Small intestine (tissue), 7 donors: ENCODE measurements at regions not wholly inside any gene's neighbourhood (a gene's known extent, or its start where the extent isn't known, plus 50 kb on each side); places are given as distances from the start of the nearest gene placed in this dataset.
A peak's percentile ranks its signal among the peaks of the same experiment; 100 is the strongest.

Source experiments
- DNase-seq, 2 donors: peaks; one replicate each; pipeline versions ENCODE4 v3.0.0 to v3.0.0-alpha.2; 2013
- FAIRE-seq: peaks from 2 replicates; lab custom pipeline; 2012; peaks lifted over from hg19 to GRCh38; lab: Jason Lieb, UNC
- H3K27ac ChIP-seq, 3 donors: one replicate each; pipeline ENCODE4 v1.5.1; 2013; ENCODE audit warnings: low read length in 2 of 3, mild to moderate bottlenecking in 2 of 3, control low read depth in 1 of 3, inconsistent platforms in 1 of 3, low read depth in 1 of 3, moderate library complexity in 1 of 3
- H3K27me3 ChIP-seq, 3 donors: one replicate each; pipeline ENCODE4 v1.6.1; 2013; ENCODE audit warnings: low read length in 3 of 3, inconsistent platforms in 1 of 3; ENCODE audit not compliant: control insufficient read depth in 3 of 3, insufficient read depth in 3 of 3
- H3K36me3 ChIP-seq, 3 donors: one replicate each; pipeline ENCODE4 v1.6.1; 2013; ENCODE audit warnings: low read length in 3 of 3, inconsistent platforms in 1 of 3, low read depth in 1 of 3, mild to moderate bottlenecking in 1 of 3, moderate library complexity in 1 of 3; ENCODE audit not compliant: control insufficient read depth in 3 of 3, insufficient read depth in 2 of 3
- H3K4me1 ChIP-seq, 3 donors: one replicate each; pipeline ENCODE4 v1.6.1; 2013; ENCODE audit warnings: low read length in 2 of 3, inconsistent platforms in 1 of 3, low read depth in 1 of 3, mild to moderate bottlenecking in 1 of 3, moderate library complexity in 1 of 3; ENCODE audit not compliant: control insufficient read depth in 3 of 3, insufficient read depth in 2 of 3
- H3K4me3 ChIP-seq, 3 donors: one replicate each; pipeline ENCODE4 v1.5.1; 2013; ENCODE audit warnings: low read length in 3 of 3, control low read depth in 1 of 3, inconsistent platforms in 1 of 3, low read depth in 1 of 3, mild to moderate bottlenecking in 1 of 3, moderate library complexity in 1 of 3
- H3K9me3 ChIP-seq, 2 donors: one replicate each; pipeline ENCODE4 v1.6.1; 2013; ENCODE audit warnings: low read depth in 1 of 2, low read length in 1 of 2; ENCODE audit not compliant: control insufficient read depth in 2 of 2, insufficient read depth in 1 of 2
- WGBS, 3 donors: extraction: QIAGEN DNeasy Blood & Tissue Kit; methylation state at CpG; one replicate each; pipeline ENCODE4 v1.1.7; 2013; 5-methylcytosine and 5-hydroxymethylcytosine counted together
- donor health status: healthy with polysubstance abuse.
- donor health status: control.
- donor health status: control.
- donor health status: Bipolar disorder and iron deficiency.
- donor health status: healthy.

DNA sequence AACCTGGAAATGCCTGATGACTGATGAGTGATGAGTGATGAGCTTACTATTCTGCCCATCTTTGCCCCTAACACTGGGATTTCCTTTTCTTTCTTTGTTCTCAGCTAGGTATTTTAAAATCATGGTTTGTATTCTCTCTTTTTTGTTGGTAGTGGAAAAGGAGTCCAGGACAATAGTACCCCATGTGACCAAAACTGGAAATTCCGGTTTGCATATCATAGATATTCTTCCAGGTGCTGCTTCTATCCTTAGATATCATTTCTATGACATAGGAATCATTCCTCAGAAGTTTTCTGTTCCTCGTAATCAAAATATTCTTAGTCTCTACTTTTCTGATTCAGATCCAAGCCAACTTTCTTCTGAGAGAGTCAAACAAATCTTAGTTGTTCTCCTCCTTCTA lies 320.5 kb upstream of the TET2 start:
- no peaks in the 10 kb centered on the region for H3K36me3 ChIP-seq
- 15 to 48% (median 28%) methylated on average over 2 of the region's 2 CpGs for WGBS, 3 donors
- FAIRE-seq (no peak), DNase-seq (no peak)
- no peaks in the 10 kb centered on the region for H3K4me1 ChIP-seq
- no peak overlapping the region for H3K27ac ChIP-seq
- no peak overlapping the region for H3K4me3 ChIP-seq
- H3K9me3 ChIP-seq: no peaks in the 10 kb centered on the region
- H3K27me3 ChIP-seq: no peaks in the 10 kb centered on the region

DNA sequence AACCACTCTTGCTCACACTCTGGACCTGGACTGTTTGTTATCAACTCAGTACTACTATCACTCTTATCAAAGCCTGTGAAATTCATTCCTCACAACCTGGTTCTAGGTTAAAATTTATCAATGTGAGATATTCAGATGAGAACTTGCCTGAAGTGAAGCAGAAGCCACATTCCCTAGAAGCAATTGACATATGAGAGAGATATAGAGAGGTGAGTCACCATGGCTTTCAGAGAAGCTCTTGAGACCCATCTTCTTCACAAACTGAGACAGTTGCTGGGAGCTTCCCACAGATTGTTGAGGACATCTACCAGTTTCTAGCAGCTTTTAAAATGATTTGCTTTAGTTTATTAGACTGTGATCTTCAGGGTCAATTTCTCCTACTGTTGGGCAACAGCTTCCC lies 316.9 kb upstream of the TET2 start:
- no peaks in the 10 kb centered on the region for H3K27me3 ChIP-seq
- H3K36me3 ChIP-seq: no peaks in the 10 kb centered on the region
- no peak for DNase-seq
- H3K9me3 ChIP-seq: no peaks in the 10 kb centered on the region
- no peaks in the 10 kb centered on the region for H3K4me1 ChIP-seq
- FAIRE-seq: no peak
- H3K4me3 ChIP-seq: no peak overlapping the region
- H3K27ac ChIP-seq: no peak overlapping the region

DNA sequence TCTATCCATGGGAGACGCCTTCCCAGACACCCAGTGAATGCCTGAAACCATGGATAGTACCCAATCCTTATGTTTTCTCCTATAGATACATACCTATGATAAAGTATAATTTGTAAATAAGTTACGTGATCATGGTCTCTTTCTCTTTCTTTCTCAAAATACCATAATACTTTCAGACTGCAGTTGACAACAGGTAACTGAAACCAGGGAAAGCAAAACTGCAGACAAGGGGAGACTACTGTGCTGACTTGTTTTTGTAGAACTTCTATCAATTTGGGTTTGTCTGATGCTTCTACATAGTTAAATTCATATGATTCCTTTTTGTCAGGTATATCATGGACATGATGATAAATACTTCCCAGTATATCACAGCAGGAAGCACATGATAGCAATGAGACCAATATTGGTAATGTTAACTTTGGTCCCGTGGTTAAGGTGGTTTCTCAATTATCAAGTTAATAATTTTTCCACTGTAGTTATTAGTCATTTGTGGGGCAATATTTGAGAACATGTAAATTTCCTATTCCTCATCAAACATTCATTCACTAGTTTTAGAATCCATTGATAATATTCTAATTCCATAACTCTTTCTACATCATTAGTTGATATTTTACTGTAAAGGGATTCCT lies 298.0 kb upstream of the TET2 start:
- FAIRE-seq: no peak
- Histone ChIP-seq H3K27me3 (no peaks in the 10 kb centered on the region), H3K27ac (no peak overlapping the region), H3K36me3 (no peaks in the 10 kb centered on the region), H3K4me1 (no peaks in the 10 kb centered on the region), H3K9me3 (no peaks in the 10 kb centered on the region), H3K4me3 (no peak overlapping the region)
- WGBS, 3 donors: 56 to 63% (median 57%) methylated on average over 3 of the region's 3 CpGs
- no peak for DNase-seq

DNA sequence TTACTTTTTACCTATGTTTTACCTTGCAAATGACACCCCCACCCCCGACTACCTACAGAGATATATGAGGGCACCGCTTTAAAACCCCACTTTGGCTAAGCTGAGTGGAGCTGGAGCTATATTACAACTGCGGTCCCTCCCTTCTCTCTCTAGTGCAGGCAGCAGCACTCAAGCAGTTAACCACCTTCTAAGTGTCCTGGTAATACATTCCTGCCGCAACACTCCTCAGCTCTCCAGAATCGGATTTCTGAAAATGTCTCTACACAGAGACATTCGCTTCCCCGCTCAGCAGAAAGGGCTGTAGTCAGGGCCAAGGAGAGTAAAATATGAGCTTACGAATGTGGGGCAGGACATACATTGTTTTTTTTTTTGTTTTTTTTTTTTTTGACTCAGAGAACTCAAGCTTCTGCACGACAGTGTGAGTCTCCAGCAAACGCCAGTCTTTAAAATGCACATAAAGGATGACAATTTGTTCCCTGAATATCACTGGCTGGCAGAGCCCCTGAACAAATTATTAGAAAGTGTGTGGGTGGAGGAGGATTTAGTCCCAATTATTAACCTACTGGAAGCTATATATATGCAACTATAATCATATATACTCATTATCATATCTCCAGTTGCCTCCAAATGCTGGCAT lies 287.0 kb upstream of the TET2 start:
- no peak for DNase-seq
- Histone ChIP-seq H3K27me3 (no peaks in the 10 kb centered on the region), H3K4me3 (no peak overlapping the region), H3K4me1 (no peaks in the 10 kb centered on the region), H3K27ac (no peak overlapping the region), H3K36me3 (no peaks in the 10 kb centered on the region), H3K9me3 (peaks cover 0 to 4% of the 10 kb centered on the region in 2 donors)
- FAIRE-seq: no peak
- 48 to 53% (median 50%) methylated on average over 10 of the region's 10 CpGs for WGBS, 3 donors

DNA sequence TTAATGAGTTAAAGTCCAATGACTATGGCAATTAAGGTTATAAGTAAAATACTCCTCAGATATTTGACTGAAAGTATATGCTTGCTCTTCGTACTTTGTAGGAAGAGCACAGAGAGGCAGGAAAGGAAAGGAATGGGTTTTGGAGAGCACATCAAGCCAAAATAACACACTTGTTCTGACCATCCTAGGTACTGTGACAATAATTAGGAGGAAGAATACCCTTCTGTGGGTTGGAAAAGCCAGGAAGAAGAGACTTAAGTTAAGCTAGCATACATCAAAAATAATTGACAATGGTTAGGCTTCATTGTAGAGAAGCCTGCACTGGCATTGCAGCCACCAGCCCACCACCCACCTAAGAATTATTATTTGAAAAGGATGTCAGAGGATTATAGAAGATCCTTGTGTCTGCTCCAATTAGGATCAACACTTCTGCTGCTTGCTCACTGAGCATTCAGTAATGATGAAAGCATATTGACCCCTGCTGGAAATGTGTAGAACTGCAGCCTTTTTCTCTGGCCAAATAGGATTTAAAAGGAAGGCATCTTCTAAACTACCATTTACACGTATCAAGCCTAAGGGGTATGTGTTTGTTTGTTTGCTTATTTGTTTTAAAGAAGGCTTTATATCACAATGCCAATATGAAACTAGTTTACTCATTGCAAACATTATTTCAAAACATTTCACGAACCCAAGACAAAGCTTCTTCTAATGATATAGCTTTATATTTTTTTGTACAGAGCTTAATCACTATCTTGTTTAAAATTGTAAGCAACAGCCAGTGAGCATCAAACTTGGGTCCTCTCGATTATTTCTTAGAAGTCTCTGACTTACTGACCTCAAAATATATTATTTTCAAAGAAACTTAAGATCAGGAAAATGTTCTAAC lies 286.2 kb upstream of the TET2 start:
- Histone ChIP-seq H3K4me3 (no peak overlapping the region), H3K36me3 (no peaks in the 10 kb centered on the region), H3K9me3 (peaks cover 0 to 4% of the 10 kb centered on the region in 2 donors), H3K27me3 (no peaks in the 10 kb centered on the region), H3K4me1 (no peaks in the 10 kb centered on the region), H3K27ac (no peak overlapping the region)
- 16 to 21% (median 16%) methylated on average over 4 of the region's 4 CpGs for WGBS, 3 donors
- FAIRE-seq (no peak), DNase-seq (peak; percentile 71 to 74)

DNA sequence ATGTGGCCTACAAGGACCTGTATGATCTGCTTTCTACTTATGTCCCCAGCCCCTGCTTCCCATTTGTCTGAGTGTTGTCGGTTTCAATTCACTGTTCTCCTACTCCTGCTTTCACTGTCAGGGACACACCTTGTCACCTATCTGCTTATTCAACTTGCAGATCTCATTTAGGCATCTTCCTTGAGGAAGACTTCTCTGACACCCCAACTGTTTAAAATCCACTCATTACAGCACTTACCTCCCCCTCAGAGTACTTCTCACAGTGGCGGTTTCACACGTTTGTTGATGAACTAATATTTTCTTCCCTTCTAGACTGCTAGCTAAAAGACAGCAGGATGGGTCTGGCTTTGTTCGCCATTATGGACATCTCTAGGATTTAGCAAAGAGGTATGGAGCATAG lies 279.9 kb upstream of the TET2 start:
- 80 to 91% (median 89%) methylated on average over 4 of the region's 4 CpGs for WGBS, 3 donors
- FAIRE-seq (no peak), DNase-seq (no peak)
- Histone ChIP-seq H3K27me3 (no peaks in the 10 kb centered on the region), H3K27ac (no peak overlapping the region), H3K36me3 (no peaks in the 10 kb centered on the region), H3K9me3 (peaks cover 0 to 4% of the 10 kb centered on the region in 2 donors), H3K4me1 (no peaks in the 10 kb centered on the region), H3K4me3 (no peak overlapping the region)

DNA sequence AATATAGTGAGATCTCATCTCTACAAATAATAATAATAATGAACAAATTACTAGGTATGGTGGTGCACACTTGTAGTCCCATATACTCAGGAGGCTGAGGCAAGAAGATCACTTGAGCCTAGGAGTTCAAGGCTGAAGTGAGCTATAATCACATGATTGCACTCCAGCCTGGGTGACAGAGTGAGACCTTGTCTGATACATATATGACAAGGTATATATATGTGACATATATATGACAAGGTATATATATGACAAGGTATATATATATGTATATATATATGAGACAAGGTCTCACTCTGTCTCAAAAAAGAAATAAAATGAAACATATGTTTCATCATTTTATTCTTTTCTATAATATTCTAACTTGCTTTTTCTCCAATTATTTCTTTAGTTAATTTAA lies 278.1 kb upstream of the TET2 start:
- Histone ChIP-seq H3K4me3 (no peak overlapping the region), H3K4me1 (no peaks in the 10 kb centered on the region), H3K9me3 (no peaks in the 10 kb centered on the region), H3K27me3 (no peaks in the 10 kb centered on the region), H3K36me3 (no peaks in the 10 kb centered on the region), H3K27ac (no peak overlapping the region)
- DNase-seq: no peak
- no peak for FAIRE-seq

DNA sequence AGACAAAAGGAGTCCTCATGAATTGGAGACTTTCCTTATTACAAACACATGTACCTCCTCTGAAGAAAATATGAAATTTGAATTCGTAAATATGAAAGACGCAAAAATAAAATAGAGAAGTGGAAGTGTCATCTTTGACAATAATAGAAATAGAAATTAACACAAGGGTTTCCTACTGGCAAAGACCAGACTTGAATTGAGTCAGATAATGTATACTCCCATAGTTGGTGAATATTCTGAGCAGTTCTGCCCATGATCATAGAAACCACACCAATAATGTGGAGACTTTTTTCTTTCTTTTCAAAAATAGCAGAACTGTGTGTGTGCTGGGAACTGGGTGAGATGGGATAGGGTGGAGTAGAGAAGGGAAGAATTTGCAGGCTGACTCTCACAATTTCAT lies 277.7 kb upstream of the TET2 start:
- 85 to 88% (median 87%) methylated on average over 2 of the region's 2 CpGs for WGBS, 3 donors
- Histone ChIP-seq H3K27ac (no peak overlapping the region), H3K27me3 (no peaks in the 10 kb centered on the region), H3K9me3 (no peaks in the 10 kb centered on the region), H3K4me1 (no peaks in the 10 kb centered on the region), H3K4me3 (no peak overlapping the region), H3K36me3 (no peaks in the 10 kb centered on the region)
- no peak for DNase-seq
- no peak for FAIRE-seq
